GM21447 (cell line): ENCODE measurements at regions not wholly inside any gene's neighbourhood (a gene's known extent, or its start where the extent isn't known, plus 50 kb on each side); places are given as distances from the start of the nearest gene placed in this dataset.

ENCODE experiments used
- ATAC-seq: cut with Tn5 transposase; IDR thresholded peaks from one replicate; pipeline ENCODE4 v1.9.1; 2021; ENCODE audit not compliant: unreplicated experiment

DNA sequence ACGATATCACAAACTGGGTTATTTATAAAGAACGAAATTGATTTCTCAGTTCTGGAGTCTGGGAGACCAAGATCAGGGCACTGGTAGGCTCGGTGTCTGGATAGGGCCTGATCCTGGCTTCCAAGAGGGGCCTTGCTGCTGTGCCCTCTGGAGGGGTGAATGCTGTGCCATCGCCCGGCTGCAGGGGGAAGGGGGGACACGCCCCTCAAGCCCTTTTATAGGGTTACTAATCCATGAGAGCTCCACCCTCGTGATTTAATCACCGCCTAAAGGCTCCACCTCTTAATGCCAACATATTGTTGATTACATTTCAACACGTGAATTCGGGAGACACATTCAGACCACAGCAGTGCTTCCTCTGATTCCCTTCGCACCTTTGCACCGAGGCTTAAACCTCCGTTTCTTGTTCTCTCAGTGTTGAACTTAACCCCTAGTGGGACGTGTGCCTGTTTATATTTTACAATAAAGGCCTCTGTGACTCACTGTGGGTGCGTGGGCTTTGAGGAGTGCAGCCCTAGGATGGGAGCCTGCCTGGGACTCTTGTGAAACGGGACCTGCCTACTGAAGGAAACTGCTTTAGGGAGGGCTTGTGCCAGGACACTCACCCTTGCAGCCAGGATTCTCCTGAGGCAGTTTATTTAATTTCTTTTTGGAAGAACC, 52.4 kb upstream of the SPATA13 start:
- no peak for ATAC-seq

DNA sequence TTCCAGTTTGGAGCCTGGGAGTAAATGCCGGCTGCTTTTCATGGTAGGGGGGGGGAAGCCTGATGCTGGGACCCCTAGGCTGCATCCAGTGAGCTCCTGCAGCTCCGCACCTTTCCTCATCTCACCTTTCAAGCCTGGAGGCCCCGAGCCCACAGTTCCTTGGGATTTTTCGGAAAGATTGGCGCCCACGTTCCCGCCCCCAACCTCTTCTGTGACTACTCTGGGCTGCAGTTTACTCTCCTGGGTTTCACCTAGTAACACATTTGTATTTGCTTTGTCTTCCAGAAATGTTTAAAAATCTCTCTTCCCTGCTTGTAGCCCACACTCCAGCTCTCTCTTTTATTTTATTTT, 51.9 kb upstream of the SPATA13 start:
- ATAC-seq = no peak

DNA sequence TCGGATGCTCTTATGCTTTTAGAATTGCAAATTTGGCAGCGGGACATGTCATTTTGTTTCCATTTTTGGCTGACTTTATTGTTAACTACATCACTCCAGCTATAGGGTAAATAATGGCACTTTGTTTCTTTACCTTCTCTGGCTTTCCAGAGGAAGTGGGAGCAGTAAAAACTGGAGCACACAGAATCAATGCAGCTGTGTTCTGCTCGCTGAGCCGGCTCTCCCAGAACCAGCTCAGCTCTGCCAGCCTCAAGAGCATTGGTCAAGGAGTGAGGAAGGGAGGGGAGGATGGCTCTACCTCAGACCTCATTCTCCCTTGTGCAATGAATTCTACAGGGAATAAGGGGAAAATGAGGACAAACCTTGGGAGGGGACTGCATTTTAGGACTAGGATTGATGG, 50.5 kb upstream of the SPATA13 start:
- no peak for ATAC-seq
